ENCODE measurements at regions not wholly inside any gene's neighbourhood (a gene's known extent, or its start where the extent isn't known, plus 50 kb on each side); places are given as distances from the start of the nearest gene placed in this dataset.

DNA sequence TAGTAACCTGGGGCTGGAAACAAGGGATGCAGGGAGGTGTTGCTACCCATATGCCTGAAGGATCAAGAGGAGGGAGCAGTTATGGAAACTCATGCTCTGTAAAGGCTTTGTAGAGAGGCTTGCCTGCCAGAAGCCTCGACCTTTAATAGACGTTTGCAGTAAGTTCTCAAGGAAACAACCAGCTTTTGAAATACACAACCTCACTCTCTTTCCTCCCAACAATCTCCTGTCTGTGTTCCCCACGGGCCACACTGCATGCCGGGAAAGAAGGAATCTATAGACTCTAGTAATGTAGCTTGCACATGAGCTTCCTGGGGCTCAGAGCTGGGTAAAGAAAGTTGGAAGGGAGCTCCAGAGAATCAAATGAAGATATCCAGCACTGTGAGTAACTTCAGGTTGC lies 101.6 kb upstream of the PACRGL start (continued):
- TF ChIP-seq ZNF384 (IDR thresholded peaks at IDR 0.05; ENCODE audit: low read depth, low read length), result no peak
- no peak for TF ChIP-seq SIRT6 (IDR thresholded peaks at IDR 0.05; ENCODE audit: low read depth, low read length)
- TF ChIP-seq RBFOX2 (IDR thresholded peaks at IDR 0.05; ENCODE audit: low read depth, low read length), result no peak

DNA sequence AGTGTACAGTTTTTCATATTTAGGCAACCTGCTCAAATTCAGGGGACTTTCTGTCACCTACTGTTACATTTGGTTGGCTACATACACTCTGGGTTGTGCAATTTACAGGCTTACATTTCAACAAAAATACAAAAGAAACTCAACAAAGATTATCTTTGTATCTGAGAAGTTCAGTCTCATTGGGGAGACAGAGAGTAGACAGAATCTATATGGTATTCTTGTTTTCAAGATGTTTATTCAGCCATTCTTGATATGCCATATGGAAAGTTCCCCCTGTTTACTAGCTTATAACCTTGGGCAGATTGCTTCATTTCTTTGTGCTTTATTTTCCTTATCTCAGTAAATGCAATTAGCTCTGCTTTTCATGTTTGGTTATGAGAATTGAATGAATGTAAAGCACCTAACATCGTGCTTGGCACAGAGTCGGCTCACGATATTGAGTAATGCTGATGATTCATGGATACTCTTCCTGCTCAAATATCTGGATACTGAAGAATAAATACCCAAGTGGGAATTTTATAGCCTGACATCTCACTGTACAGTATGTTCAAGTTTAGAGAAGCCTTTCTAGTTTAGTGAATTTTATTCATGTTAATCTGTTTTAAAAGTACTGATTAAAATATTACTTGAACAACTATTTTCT lies 96.5 kb upstream of the PACRGL start:
- intact Hi-C loops (cut with micrococcal nuclease) (no loop called here), in situ Hi-C loops (cut with MboI) (no loop called here)
- no peak for DNase-seq (ENCODE audit: extremely low read depth in 1 of 4, low spot score in 3 of 4)
- H3K4me3 ChIP-seq, result no peak overlapping the region
- no TSS peak for BruUV-seq (replicated peaks)
- no peak overlapping the region for H3K27ac ChIP-seq (ENCODE audit: extremely low read depth, low read depth, low read length)
- ChIA-PET POLR2A (no interaction called here), CTCF (ENCODE audit: low intra/inter-chr PET ratio) (no interaction called here)
- no peaks in the 10 kb centered on the region for H3K4me1 ChIP-seq (replicated peaks in 1 of 2; ENCODE audit: control insufficient read depth in 2 of 2, insufficient read depth in 2 of 2, low read length in 2 of 2)
- H3K9ac ChIP-seq (ENCODE audit: insufficient read depth in 1 of 2, low read depth in 2 of 2, low read length in 2 of 2), result no peak overlapping the region
- H4K20me1 ChIP-seq (replicated peaks; ENCODE audit: control insufficient read depth, insufficient read depth, low read length), result no peaks in the 10 kb centered on the region
- no peak overlapping the region for H3K4me2 ChIP-seq (ENCODE audit: insufficient read depth, low read length)
- H3K79me2 ChIP-seq (ENCODE audit: control insufficient read depth, insufficient read depth, low read length), result no peaks in the 10 kb centered on the region
- 17% methylated on average over 3 of the region's 3 CpGs for WGBS (ENCODE audit: insufficient coverage, low coverage, missing lambda C conversion rate)
- TF ChIP-seq SAP30 (IDR thresholded peaks at IDR 0.05; ENCODE audit: borderline replicate concordance, insufficient read depth, low read depth, low read length, poor library complexity, severe bottlenecking) (no peak), ZNF780A (CRISPR knock-in tag; IDR thresholded peaks at IDR 0.05) (no peak), NFRKB (IDR thresholded peaks at IDR 0.05; ENCODE audit: low read depth) (no peak), SREBF2 (CRISPR knock-in tag; IDR thresholded peaks at IDR 0.05) (no peak), ARHGAP35 (IDR thresholded peaks at IDR 0.05; ENCODE audit: partially characterized antibody) (no peak), ELF1 (tag; IDR thresholded peaks at IDR 0.05) (no peak), ZNF347 (CRISPR knock-in tag; IDR thresholded peaks at IDR 0.05; ENCODE audit: low read depth) (no peak)
- TF ChIP-seq, protein P1, sequence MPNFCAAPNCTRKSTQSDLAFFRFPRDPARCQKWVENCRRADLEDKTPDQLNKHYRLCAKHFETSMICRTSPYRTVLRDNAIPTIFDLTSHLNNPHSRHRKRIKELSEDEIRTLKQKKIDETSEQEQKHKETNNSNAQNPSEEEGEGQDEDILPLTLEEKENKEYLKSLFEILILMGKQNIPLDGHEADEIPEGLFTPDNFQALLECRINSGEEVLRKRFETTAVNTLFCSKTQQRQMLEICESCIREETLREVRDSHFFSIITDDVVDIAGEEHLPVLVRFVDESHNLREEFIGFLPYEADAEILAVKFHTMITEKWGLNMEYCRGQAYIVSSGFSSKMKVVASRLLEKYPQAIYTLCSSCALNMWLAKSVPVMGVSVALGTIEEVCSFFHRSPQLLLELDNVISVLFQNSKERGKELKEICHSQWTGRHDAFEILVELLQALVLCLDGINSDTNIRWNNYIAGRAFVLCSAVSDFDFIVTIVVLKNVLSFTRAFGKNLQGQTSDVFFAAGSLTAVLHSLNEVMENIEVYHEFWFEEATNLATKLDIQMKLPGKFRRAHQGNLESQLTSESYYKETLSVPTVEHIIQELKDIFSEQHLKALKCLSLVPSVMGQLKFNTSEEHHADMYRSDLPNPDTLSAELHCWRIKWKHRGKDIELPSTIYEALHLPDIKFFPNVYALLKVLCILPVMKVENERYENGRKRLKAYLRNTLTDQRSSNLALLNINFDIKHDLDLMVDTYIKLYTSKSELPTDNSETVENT (CRISPR knock-in tag; IDR thresholded peaks at IDR 0.05), result no peak
- no peaks in the 10 kb centered on the region for H3K9me1 ChIP-seq (ENCODE audit: control insufficient read depth, insufficient read depth, low read length)
- no peaks in the 10 kb centered on the region for H3K27me3 ChIP-seq (ENCODE audit: control insufficient read depth in 2 of 2, insufficient read depth in 2 of 2, low read length in 2 of 2)
- no peak for FAIRE-seq
- H3K36me3 ChIP-seq (ENCODE audit: control insufficient read depth, insufficient read depth, low read length), result no peaks in the 10 kb centered on the region
- no peak for ATAC-seq
- no peak overlapping the region for H2AFZ ChIP-seq (ENCODE audit: low read depth, low read length)
- no peaks in the 10 kb centered on the region for H3K9me3 ChIP-seq (replicated peaks; ENCODE audit: control insufficient read depth, insufficient read depth, low read depth, low read length)
